ENCODE measurements at regions not wholly inside any gene's neighbourhood (a gene's known extent, or its start where the extent isn't known, plus 50 kb on each side); places are given as distances from the start of the nearest gene placed in this dataset.

- H3K36me3 ChIP-seq (ENCODE audit: control insufficient read depth, insufficient read depth, low read length) = no peaks in the 10 kb centered on the region
- H3K27me3 ChIP-seq (ENCODE audit: control insufficient read depth, insufficient read depth, low read length) = no peaks in the 10 kb centered on the region
- H3K4me3 ChIP-seq (ENCODE audit: low read depth, low read length) = no peak overlapping the region
- no peak for TF ChIP-seq CTCF (IDR thresholded peaks at IDR 0.05; ENCODE audit: insufficient read depth, low read depth, low read length)
- no peak for DNase-seq (ENCODE audit: low read depth)
- ChIA-PET POLR2A (no interaction called here), CTCF (no interaction called here)
Observed at GRCh38 chr1:229815076-229815475, 189.0 kb downstream of the URB2 start.

GRCh38 chr1:229815961-229816360 lies 189.9 kb downstream of the URB2 start:
- TF ChIP-seq CTCF (IDR thresholded peaks at IDR 0.05; ENCODE audit: insufficient read depth, low read depth, low read length) = no peak
- no peak for DNase-seq (ENCODE audit: low read depth)
- H3K27me3 ChIP-seq (ENCODE audit: control insufficient read depth, insufficient read depth, low read length) = no peaks in the 10 kb centered on the region
- H3K4me3 ChIP-seq (ENCODE audit: low read depth, low read length) = no peak overlapping the region
- ChIA-PET POLR2A (no interaction called here), CTCF (no interaction called here)
- H3K36me3 ChIP-seq (ENCODE audit: control insufficient read depth, insufficient read depth, low read length) = no peaks in the 10 kb centered on the region

GRCh38 chr1:229817936-229818335 lies 191.9 kb downstream of the URB2 start:
- CTCF ChIA-PET = interaction anchor here (1.6 kb wide), 1 partner anchor 157 kb away, joined by 4 read pairs; no protein-coding TSS in a partner anchor
- POLR2A ChIA-PET = no interaction called here

GRCh38 chr1:229819091-229819490 lies 193.0 kb downstream of the URB2 start:
- H3K36me3 ChIP-seq (ENCODE audit: control insufficient read depth, insufficient read depth, low read length) = no peaks in the 10 kb centered on the region
- no peaks in the 10 kb centered on the region for H3K27me3 ChIP-seq (ENCODE audit: control insufficient read depth, insufficient read depth, low read length)
- H3K4me3 ChIP-seq (ENCODE audit: low read depth, low read length) = no peak overlapping the region
- ChIA-PET CTCF (interaction anchor here (1.6 kb wide), 1 partner anchor 158 kb away, joined by 4 read pairs; no protein-coding TSS in a partner anchor), POLR2A (no interaction called here)
- no peak for TF ChIP-seq CTCF (IDR thresholded peaks at IDR 0.05; ENCODE audit: insufficient read depth, low read depth, low read length)
- DNase-seq (ENCODE audit: low read depth) = no peak

More at GRCh38 chr1:229817936-229818335, 191.9 kb downstream of the URB2 start:
- no peak for TF ChIP-seq CTCF (IDR thresholded peaks at IDR 0.05; ENCODE audit: insufficient read depth, low read depth, low read length)
- Histone ChIP-seq H3K36me3 (ENCODE audit: control insufficient read depth, insufficient read depth, low read length) (no peaks in the 10 kb centered on the region), H3K27me3 (ENCODE audit: control insufficient read depth, insufficient read depth, low read length) (no peaks in the 10 kb centered on the region), H3K4me3 (ENCODE audit: low read depth, low read length) (no peak overlapping the region)
- no peak for DNase-seq (ENCODE audit: low read depth)

- Histone ChIP-seq H3K27me3 (ENCODE audit: control insufficient read depth, insufficient read depth, low read length) (no peaks in the 10 kb centered on the region), H3K36me3 (ENCODE audit: control insufficient read depth, insufficient read depth, low read length) (no peaks in the 10 kb centered on the region), H3K4me3 (ENCODE audit: low read depth, low read length) (no peak overlapping the region)
- no peak for DNase-seq (ENCODE audit: low read depth)
- TF ChIP-seq CTCF (IDR thresholded peaks at IDR 0.05; ENCODE audit: insufficient read depth, low read depth, low read length) = no peak
- POLR2A ChIA-PET = no interaction called here
- CTCF ChIA-PET = no interaction called here
Observed at GRCh38 chr1:229822026-229822425, 196.0 kb downstream of the URB2 start.
